ENCODE measurements at regions not wholly inside any gene's neighbourhood (a gene's known extent, or its start where the extent isn't known, plus 50 kb on each side); places are given as distances from the start of the nearest gene placed in this dataset.

DNA sequence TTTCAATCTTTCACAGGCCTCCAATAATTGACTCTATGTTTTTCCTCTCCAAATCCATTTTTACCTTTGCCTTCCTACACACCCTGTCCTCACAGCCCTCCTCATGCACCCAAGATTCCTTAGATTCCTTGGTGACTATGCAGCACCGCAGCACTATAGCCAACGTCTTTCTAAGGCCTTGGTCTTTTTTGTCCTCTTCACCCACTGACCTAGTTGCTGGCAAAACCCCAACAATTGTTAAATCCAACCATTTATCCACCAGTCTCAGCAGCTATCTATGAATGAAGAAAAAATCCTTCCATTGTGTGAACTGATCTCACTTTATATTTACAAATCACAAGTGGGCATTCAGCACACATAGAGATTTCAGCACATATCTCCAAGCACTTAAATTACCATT, 203.9 kb downstream of the VGLL3 start:
- TF ChIP-seq EP300 (IDR thresholded peaks at IDR 0.05) (no peak), RAD21 (conservative IDR thresholded peaks at IDR 0.05 in 1 of 2, IDR thresholded peaks at IDR 0.05 in 1 of 2) (no peak), SMC3 (IDR thresholded peaks at IDR 0.05) (no peak), TP53 (CRISPR knock-in tag; IDR thresholded peaks at IDR 0.05) (no peak), BHLHE40 (IDR thresholded peaks at IDR 0.05; ENCODE audit: low read depth, low read length) (no peak), KDM1A (IDR thresholded peaks at IDR 0.05; ENCODE audit: low read depth) (no peak), POLR2A (IDR thresholded peaks at IDR 0.05; ENCODE audit: low read length) (no peak), MAFK (IDR thresholded peaks at IDR 0.05; ENCODE audit: partially characterized antibody) (no peak), MAZ (IDR thresholded peaks at IDR 0.05; ENCODE audit: borderline replicate concordance, low read depth, low read length) (no peak)
- TF ChIP-seq, protein P1, sequence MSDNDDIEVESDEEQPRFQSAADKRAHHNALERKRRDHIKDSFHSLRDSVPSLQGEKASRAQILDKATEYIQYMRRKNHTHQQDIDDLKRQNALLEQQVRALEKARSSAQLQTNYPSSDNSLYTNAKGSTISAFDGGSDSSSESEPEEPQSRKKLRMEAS (IDR thresholded peaks at IDR 0.05), result no peak
- TF ChIP-seq, protein P2, sequence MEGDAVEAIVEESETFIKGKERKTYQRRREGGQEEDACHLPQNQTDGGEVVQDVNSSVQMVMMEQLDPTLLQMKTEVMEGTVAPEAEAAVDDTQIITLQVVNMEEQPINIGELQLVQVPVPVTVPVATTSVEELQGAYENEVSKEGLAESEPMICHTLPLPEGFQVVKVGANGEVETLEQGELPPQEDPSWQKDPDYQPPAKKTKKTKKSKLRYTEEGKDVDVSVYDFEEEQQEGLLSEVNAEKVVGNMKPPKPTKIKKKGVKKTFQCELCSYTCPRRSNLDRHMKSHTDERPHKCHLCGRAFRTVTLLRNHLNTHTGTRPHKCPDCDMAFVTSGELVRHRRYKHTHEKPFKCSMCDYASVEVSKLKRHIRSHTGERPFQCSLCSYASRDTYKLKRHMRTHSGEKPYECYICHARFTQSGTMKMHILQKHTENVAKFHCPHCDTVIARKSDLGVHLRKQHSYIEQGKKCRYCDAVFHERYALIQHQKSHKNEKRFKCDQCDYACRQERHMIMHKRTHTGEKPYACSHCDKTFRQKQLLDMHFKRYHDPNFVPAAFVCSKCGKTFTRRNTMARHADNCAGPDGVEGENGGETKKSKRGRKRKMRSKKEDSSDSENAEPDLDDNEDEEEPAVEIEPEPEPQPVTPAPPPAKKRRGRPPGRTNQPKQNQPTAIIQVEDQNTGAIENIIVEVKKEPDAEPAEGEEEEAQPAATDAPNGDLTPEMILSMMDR (IDR thresholded peaks at IDR 0.05), result no peak
- TF ChIP-seq, protein P3, sequence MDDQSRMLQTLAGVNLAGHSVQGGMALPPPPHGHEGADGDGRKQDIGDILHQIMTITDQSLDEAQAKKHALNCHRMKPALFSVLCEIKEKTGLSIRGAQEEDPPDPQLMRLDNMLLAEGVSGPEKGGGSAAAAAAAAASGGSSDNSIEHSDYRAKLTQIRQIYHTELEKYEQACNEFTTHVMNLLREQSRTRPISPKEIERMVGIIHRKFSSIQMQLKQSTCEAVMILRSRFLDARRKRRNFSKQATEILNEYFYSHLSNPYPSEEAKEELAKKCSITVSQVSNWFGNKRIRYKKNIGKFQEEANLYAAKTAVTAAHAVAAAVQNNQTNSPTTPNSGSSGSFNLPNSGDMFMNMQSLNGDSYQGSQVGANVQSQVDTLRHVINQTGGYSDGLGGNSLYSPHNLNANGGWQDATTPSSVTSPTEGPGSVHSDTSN (IDR thresholded peaks at IDR 0.05), result no peak
- TF ChIP-seq, protein P4, sequence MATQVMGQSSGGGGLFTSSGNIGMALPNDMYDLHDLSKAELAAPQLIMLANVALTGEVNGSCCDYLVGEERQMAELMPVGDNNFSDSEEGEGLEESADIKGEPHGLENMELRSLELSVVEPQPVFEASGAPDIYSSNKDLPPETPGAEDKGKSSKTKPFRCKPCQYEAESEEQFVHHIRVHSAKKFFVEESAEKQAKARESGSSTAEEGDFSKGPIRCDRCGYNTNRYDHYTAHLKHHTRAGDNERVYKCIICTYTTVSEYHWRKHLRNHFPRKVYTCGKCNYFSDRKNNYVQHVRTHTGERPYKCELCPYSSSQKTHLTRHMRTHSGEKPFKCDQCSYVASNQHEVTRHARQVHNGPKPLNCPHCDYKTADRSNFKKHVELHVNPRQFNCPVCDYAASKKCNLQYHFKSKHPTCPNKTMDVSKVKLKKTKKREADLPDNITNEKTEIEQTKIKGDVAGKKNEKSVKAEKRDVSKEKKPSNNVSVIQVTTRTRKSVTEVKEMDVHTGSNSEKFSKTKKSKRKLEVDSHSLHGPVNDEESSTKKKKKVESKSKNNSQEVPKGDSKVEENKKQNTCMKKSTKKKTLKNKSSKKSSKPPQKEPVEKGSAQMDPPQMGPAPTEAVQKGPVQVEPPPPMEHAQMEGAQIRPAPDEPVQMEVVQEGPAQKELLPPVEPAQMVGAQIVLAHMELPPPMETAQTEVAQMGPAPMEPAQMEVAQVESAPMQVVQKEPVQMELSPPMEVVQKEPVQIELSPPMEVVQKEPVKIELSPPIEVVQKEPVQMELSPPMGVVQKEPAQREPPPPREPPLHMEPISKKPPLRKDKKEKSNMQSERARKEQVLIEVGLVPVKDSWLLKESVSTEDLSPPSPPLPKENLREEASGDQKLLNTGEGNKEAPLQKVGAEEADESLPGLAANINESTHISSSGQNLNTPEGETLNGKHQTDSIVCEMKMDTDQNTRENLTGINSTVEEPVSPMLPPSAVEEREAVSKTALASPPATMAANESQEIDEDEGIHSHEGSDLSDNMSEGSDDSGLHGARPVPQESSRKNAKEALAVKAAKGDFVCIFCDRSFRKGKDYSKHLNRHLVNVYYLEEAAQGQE (IDR thresholded peaks at IDR 0.05), result no peak
- TF ChIP-seq, protein P5, sequence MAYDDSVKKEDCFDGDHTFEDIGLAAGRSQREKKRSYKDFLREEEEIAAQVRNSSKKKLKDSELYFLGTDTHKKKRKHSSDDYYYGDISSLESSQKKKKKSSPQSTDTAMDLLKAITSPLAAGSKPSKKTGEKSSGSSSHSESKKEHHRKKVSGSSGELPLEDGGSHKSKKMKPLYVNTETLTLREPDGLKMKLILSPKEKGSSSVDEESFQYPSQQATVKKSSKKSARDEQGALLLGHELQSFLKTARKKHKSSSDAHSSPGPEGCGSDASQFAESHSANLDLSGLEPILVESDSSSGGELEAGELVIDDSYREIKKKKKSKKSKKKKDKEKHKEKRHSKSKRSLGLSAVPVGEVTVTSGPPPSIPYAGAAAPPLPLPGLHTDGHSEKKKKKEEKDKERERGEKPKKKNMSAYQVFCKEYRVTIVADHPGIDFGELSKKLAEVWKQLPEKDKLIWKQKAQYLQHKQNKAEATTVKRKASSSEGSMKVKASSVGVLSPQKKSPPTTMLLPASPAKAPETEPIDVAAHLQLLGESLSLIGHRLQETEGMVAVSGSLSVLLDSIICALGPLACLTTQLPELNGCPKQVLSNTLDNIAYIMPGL (CRISPR knock-in tag; IDR thresholded peaks at IDR 0.05; ENCODE audit: borderline replicate concordance), result no peak

Data from A549 (cell line).